GM10248 (cell line): ENCODE measurements at regions not wholly inside any gene's neighbourhood (a gene's known extent, or its start where the extent isn't known, plus 50 kb on each side); places are given as distances from the start of the nearest gene placed in this dataset.

ENCODE experiments used
- CTCF ChIA-PET: fragments of 300-600 bp; sonication (Branson Sonifier 250); formaldehyde crosslinking; extraction: SDS; loops from one replicate; lab custom pipeline; 2021; ENCODE audit warnings: antibody characterized with exemption; lab: Yijun Ruan, JAX
- POLR2A ChIA-PET: fragments of 350-650 bp; sonication (Branson Sonifier 250); formaldehyde crosslinking; extraction: SDS; loops from one replicate; lab custom pipeline; 2020; ENCODE audit warnings: antibody characterized with exemption; lab: Yijun Ruan, JAX
- DNase-seq: peaks from one replicate; pipeline ENCODE4 v3.0.0; 2012; ENCODE audit errors: extremely low spot score
- CTCF ChIP-seq: IDR thresholded peaks from 2 replicates; pipeline ENCODE4 v1.5.1; 2012; ENCODE audit warnings: mild to moderate bottlenecking, low read depth; ENCODE audit errors: extremely low read depth, missing control alignments, control extremely low read depth

- CTCF ChIA-PET = interaction anchor here (1.4 kb wide), 1 partner anchor 8 kb away, joined by 3 read pairs; no protein-coding TSS in a partner anchor
- TF ChIP-seq CTCF = no peak
Observed at GRCh38 chr7:110587294-110587693, 503.6 kb upstream of the LRRN3 start.

GRCh38 chr7:110590415-110590814, 500.5 kb upstream of the LRRN3 start:
- no peak for DNase-seq
- ChIA-PET CTCF (interaction anchor here (1.4 kb wide), 1 partner anchor 11 kb away, joined by 4 read pairs; no protein-coding TSS in a partner anchor), POLR2A (no interaction called here)
- no peak for TF ChIP-seq CTCF

More at GRCh38 chr7:110587294-110587693, 503.6 kb upstream of the LRRN3 start:
- POLR2A ChIA-PET = no interaction called here
- DNase-seq = no peak

- DNase-seq = no peak
- TF ChIP-seq CTCF = no peak
- POLR2A ChIA-PET = no interaction called here
- CTCF ChIA-PET = interaction anchor here (1.4 to 1.5 kb wide), 2 partner anchors 10 to 262 kb away, joined by 3 to 4 read pairs; no protein-coding TSS in a partner anchor
Observed at GRCh38 chr7:110591341-110591740, 499.6 kb upstream of the LRRN3 start.

- no peak for TF ChIP-seq CTCF
- POLR2A ChIA-PET = no interaction called here
- no peak for DNase-seq
- CTCF ChIA-PET = interaction anchor here (1.5 kb wide), 1 partner anchor 263 kb away, joined by 3 read pairs; no protein-coding TSS in a partner anchor
Observed at GRCh38 chr7:110592557-110592956, 498.4 kb upstream of the LRRN3 start.

- TF ChIP-seq CTCF = no peak
- DNase-seq = no peak
- ChIA-PET POLR2A (no interaction called here), CTCF (no interaction called here)
Observed at GRCh38 chr7:110593355-110593754, 497.6 kb upstream of the LRRN3 start.

- CTCF ChIA-PET = interaction anchor here (1.1 to 1.3 kb wide), 2 partner anchors 12 to 17 kb away, joined by 3 read pairs; no protein-coding TSS in a partner anchor
- POLR2A ChIA-PET = no interaction called here
- TF ChIP-seq CTCF = no peak
- DNase-seq = no peak
Observed at GRCh38 chr7:110595694-110596093, 495.2 kb upstream of the LRRN3 start.
